ENCODE measurements at regions not wholly inside any gene's neighbourhood (a gene's known extent, or its start where the extent isn't known, plus 50 kb on each side); places are given as distances from the start of the nearest gene placed in this dataset.

DNA sequence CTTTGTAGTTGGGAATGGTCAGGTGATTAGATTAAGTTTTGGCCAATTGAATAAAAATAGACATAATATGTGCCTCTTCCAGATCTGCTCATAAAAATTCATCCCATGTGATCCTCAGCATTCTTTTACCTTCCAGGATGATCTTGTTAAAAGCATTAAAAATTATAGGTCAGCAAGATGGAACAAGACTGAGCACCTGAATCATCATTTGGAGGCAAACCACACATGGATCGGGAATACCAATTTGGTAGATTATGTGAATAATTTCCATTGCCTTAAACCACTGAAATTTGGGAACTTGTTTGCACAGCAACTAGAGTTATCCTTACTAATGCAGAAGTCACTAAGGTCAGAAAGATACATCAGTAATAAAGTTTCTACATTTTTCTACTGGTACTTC is 681.4 kb upstream of the ADGRL2 start:
- TF ChIP-seq, protein P1, sequence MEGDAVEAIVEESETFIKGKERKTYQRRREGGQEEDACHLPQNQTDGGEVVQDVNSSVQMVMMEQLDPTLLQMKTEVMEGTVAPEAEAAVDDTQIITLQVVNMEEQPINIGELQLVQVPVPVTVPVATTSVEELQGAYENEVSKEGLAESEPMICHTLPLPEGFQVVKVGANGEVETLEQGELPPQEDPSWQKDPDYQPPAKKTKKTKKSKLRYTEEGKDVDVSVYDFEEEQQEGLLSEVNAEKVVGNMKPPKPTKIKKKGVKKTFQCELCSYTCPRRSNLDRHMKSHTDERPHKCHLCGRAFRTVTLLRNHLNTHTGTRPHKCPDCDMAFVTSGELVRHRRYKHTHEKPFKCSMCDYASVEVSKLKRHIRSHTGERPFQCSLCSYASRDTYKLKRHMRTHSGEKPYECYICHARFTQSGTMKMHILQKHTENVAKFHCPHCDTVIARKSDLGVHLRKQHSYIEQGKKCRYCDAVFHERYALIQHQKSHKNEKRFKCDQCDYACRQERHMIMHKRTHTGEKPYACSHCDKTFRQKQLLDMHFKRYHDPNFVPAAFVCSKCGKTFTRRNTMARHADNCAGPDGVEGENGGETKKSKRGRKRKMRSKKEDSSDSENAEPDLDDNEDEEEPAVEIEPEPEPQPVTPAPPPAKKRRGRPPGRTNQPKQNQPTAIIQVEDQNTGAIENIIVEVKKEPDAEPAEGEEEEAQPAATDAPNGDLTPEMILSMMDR (IDR thresholded peaks at IDR 0.05; ENCODE audit: low read depth, low read length, missing input control), result no peak
- TF ChIP-seq, protein P2, sequence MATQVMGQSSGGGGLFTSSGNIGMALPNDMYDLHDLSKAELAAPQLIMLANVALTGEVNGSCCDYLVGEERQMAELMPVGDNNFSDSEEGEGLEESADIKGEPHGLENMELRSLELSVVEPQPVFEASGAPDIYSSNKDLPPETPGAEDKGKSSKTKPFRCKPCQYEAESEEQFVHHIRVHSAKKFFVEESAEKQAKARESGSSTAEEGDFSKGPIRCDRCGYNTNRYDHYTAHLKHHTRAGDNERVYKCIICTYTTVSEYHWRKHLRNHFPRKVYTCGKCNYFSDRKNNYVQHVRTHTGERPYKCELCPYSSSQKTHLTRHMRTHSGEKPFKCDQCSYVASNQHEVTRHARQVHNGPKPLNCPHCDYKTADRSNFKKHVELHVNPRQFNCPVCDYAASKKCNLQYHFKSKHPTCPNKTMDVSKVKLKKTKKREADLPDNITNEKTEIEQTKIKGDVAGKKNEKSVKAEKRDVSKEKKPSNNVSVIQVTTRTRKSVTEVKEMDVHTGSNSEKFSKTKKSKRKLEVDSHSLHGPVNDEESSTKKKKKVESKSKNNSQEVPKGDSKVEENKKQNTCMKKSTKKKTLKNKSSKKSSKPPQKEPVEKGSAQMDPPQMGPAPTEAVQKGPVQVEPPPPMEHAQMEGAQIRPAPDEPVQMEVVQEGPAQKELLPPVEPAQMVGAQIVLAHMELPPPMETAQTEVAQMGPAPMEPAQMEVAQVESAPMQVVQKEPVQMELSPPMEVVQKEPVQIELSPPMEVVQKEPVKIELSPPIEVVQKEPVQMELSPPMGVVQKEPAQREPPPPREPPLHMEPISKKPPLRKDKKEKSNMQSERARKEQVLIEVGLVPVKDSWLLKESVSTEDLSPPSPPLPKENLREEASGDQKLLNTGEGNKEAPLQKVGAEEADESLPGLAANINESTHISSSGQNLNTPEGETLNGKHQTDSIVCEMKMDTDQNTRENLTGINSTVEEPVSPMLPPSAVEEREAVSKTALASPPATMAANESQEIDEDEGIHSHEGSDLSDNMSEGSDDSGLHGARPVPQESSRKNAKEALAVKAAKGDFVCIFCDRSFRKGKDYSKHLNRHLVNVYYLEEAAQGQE (IDR thresholded peaks at IDR 0.05), result no peak
- no peak for TF ChIP-seq TAF1 (conservative IDR thresholded peaks at IDR 0.05)
- TF ChIP-seq, protein P3, sequence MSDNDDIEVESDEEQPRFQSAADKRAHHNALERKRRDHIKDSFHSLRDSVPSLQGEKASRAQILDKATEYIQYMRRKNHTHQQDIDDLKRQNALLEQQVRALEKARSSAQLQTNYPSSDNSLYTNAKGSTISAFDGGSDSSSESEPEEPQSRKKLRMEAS (IDR thresholded peaks at IDR 0.05), result no peak
- TF ChIP-seq JUND (IDR thresholded peaks at IDR 0.05), result no peak
- no peak for TF ChIP-seq GABPA (IDR thresholded peaks at IDR 0.05 in 1 of 2, conservative IDR thresholded peaks at IDR 0.05 in 1 of 2)
- no peak for TF ChIP-seq YY1 (IDR thresholded peaks at IDR 0.05)
- TF ChIP-seq SP1 (IDR thresholded peaks at IDR 0.05), result no peak
- no peak for TF ChIP-seq EGR1 (IDR thresholded peaks at IDR 0.05; ENCODE audit: low read depth in 2 of 2)
- no peak for TF ChIP-seq RXRA (IDR thresholded peaks at IDR 0.05)
- no peak for TF ChIP-seq HNF4A (conservative IDR thresholded peaks at IDR 0.05)

Data from liver (tissue), 3 donors.